Forelimb muscle (tissue), 1 donor: ENCODE measurements at regions not wholly inside any gene's neighbourhood (a gene's known extent, or its start where the extent isn't known, plus 50 kb on each side); places are given as distances from the start of the nearest gene placed in this dataset.
"Not testable (repeated sequence)": the region's sequence is repeated elsewhere in the genome, so short reads cannot be mapped to it uniquely, and the experiment has no call there.

Experiments
- DNase-seq: peaks from one replicate; pipeline ENCODE4 v3.0.0-alpha.2; 2013; ENCODE audit warnings: low read depth

- DNase-seq = not testable (repeated sequence)
Measured at GRCh38 chr14:36411951-36412350, 91.5 kb upstream of the MBIP start.

GRCh38 chr14:36408388-36408787 is 88.0 kb upstream of the MBIP start:
- no peak for DNase-seq

GRCh38 chr14:36405589-36406274 is 85.3 kb upstream of the MBIP start:
- no peak for DNase-seq

- DNase-seq = no peak
Measured at GRCh38 chr14:36402867-36403266, 82.4 kb upstream of the MBIP start.

DNA sequence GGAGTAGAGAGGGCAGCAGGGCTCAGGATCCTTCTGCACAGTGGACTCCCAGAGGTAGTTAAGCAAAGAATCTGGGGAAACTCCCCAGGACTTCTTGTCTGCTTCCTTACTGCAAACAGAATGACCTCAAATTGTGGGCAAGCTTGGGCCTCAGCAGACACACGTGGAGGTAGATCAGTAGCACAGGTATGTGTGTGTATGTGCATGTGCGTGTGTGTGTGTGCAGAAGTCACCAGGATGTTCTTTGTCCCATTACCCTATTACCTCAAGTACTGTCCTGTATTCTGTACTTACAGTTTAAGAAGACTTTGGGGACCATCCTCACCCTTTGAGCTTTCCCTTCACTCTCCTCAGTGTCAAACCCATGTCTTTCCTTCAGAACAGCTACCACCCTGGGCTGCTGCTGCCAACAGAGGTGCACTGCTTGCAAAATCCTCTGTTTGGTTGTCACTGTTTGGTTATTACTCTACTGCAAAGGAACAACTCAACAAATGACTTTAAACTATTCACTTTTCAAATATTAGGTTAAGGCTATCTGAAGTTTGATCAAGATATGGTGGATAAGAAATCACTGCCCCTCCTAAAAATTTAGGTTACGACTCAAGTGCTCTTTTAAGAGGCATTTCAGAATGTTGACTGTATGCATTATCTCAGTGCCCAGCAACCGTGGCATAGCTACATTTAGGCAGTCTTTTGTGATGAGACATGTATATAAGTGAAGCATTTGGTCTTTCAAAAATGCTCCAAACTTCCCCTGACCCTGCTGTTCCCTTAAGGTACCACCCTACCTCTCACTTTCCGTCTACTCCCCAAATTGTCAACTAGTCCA is 78.2 kb upstream of the MBIP start:
- no peak for DNase-seq

- no peak for DNase-seq
Measured at GRCh38 chr14:36397357-36397756, 76.9 kb upstream of the MBIP start.

DNA sequence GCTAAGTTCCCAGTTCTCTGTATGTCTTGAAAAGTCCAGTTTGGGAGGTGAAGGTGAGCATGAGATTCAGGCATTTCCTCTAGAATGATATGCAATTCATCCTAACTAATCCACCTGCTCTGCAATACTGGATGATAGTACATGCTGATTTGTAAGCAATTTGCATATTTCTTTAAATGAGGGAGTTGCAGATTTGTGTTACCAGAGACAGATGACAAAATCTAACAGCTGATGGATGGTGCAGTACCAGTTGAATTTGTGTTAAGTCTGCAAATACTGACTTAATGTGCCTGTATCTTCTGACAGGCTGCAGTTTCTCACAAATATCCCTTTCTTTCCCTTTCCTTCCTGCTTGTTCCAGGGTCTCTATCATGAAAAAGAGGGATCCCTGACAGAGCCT is 76.4 kb upstream of the MBIP start:
- no peak for DNase-seq

- no peak for DNase-seq
Measured at GRCh38 chr14:36394593-36394992, 74.2 kb upstream of the MBIP start.

DNA sequence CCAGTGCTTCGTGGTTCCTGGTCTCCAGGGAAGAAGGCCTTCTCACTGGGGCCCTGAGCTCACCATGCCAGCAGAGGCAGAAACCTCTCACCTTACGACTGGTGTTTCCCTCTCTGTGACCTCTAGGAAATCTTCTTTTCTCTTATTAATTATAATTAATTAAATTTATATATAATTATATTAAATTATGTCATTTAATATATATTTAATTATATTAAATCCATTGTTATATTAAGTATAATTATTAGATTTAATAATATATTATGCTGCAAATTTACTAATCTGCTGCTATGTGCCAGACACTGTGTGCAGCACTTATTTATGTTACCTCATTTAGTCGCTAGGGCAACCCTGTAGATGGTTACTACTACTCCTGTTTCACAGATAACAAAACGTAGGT is 70.3 kb upstream of the MBIP start:
- DNase-seq = no peak

- DNase-seq = no peak
Measured at GRCh38 chr14:36383767-36384431, 63.5 kb upstream of the MBIP start.

DNA sequence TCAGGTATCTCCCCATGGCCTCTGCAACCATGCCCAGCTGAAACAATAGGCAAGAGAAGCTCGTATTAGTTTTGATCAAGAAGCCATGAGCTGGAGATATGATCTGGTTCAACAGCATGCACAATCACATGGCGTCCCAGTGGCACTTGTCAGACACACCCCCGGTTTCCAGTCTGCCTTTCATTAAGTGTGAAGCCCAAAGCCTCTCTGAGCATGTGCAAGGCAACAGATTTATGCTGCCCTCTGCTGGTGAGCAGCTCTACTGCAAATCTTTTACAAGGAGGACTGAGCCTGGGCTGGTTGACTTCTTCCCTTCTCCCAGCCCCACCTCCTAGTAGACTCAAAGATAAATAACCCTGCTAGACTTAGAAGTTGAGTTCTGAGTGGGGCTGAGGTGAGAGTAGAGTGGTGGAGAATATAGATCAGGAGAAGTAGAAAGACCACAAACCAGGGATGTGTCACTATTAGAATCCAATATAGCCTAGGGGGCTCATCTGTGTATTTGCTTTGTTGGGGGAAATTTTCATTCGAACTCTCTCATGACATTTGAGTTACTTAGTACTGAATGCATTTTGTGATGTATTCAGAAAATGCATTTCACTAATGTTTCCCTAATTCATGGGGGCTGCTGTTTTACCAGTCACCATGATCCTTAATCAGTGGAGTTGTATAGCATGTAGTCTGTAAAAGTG is 53.7 kb upstream of the MBIP start:
- DNase-seq = peak; percentile 17
